Muscle layer of duodenum (tissue), 2 donors: ENCODE measurements at regions not wholly inside any gene's neighbourhood (a gene's known extent, or its start where the extent isn't known, plus 50 kb on each side); places are given as distances from the start of the nearest gene placed in this dataset.

ENCODE experiments used
- H3K27ac ChIP-seq: one replicate; pipeline ENCODE4 v1.7.0; 2013; ENCODE audit warnings: mild to moderate bottlenecking, low read length
- H3K27me3 ChIP-seq: one replicate; pipeline ENCODE4 v1.7.0; 2013; ENCODE audit warnings: low read depth, mild to moderate bottlenecking, control low read depth, low read length
- H3K36me3 ChIP-seq, 2 donors: one replicate each; pipeline ENCODE4 v1.7.0; 2013; ENCODE audit warnings: low read length in 2 of 2, control low read depth in 1 of 2, mild to moderate bottlenecking in 1 of 2; ENCODE audit not compliant: insufficient read depth in 2 of 2, control insufficient read depth in 1 of 2
- H3K4me1 ChIP-seq, 2 donors: one replicate each; pipeline ENCODE4 v1.7.0; 2013; ENCODE audit warnings: low read length in 2 of 2, mild to moderate bottlenecking in 2 of 2, control low read depth in 1 of 2, moderate library complexity in 1 of 2; ENCODE audit not compliant: insufficient read depth in 2 of 2, control insufficient read depth in 1 of 2
- H3K4me3 ChIP-seq, 2 donors: one replicate each; pipeline ENCODE4 v1.7.0; 2013; ENCODE audit warnings: low read length in 2 of 2, low read depth in 1 of 2, mild to moderate bottlenecking in 1 of 2
- H3K9me3 ChIP-seq, 2 donors: one replicate each; pipeline ENCODE4 v1.7.0; 2013; ENCODE audit warnings: low read length in 2 of 2, control low read depth in 1 of 2, mild to moderate bottlenecking in 1 of 2; ENCODE audit not compliant: control insufficient read depth in 1 of 2
- donor health status: healthy.

- H3K27ac ChIP-seq = no peak overlapping the region
- H3K36me3 ChIP-seq = no peaks in the 10 kb centered on the region
- no peaks in the 10 kb centered on the region for H3K9me3 ChIP-seq
- H3K4me1 ChIP-seq = no peaks in the 10 kb centered on the region
- H3K27me3 ChIP-seq = no peaks in the 10 kb centered on the region
- no peak overlapping the region for H3K4me3 ChIP-seq
Measured at GRCh38 chr5:179413711-179414458, 68.6 kb upstream of the ADAMTS2 start.

- H3K27me3 ChIP-seq = no peaks in the 10 kb centered on the region
- H3K4me1 ChIP-seq = no peaks in the 10 kb centered on the region
- no peaks in the 10 kb centered on the region for H3K9me3 ChIP-seq
- no peaks in the 10 kb centered on the region for H3K36me3 ChIP-seq
- no peak overlapping the region for H3K27ac ChIP-seq
- H3K4me3 ChIP-seq = no peak overlapping the region
Measured at GRCh38 chr5:179413086-179413690, 67.9 kb upstream of the ADAMTS2 start.

GRCh38 chr5:179411161-179411841 lies 66.0 kb upstream of the ADAMTS2 start:
- no peaks in the 10 kb centered on the region for H3K9me3 ChIP-seq
- H3K27ac ChIP-seq = no peak overlapping the region

GRCh38 chr5:179410291-179411160 lies 65.3 kb upstream of the ADAMTS2 start:
- Histone ChIP-seq H3K4me1 (peaks cover 0 to 16% of the 10 kb centered on the region in 2 donors), H3K9me3 (no peaks in the 10 kb centered on the region), H3K36me3 (no peaks in the 10 kb centered on the region), H3K4me3 (no peak overlapping the region), H3K27me3 (no peaks in the 10 kb centered on the region), H3K27ac (no peak overlapping the region)

More at GRCh38 chr5:179411161-179411841, 66.0 kb upstream of the ADAMTS2 start:
- Histone ChIP-seq H3K4me1 (peaks cover 0 to 13% of the 10 kb centered on the region in 2 donors), H3K36me3 (no peaks in the 10 kb centered on the region), H3K27me3 (no peaks in the 10 kb centered on the region), H3K4me3 (no peak overlapping the region)

- Histone ChIP-seq H3K36me3 (no peaks in the 10 kb centered on the region), H3K4me1 (peaks cover 0 to 16% of the 10 kb centered on the region in 2 donors), H3K4me3 (no peak overlapping the region), H3K9me3 (no peaks in the 10 kb centered on the region), H3K27me3 (no peaks in the 10 kb centered on the region), H3K27ac (no peak overlapping the region)
Measured at GRCh38 chr5:179409806-179410205, 64.5 kb upstream of the ADAMTS2 start.

- Histone ChIP-seq H3K4me3 (no peak overlapping the region), H3K27me3 (no peaks in the 10 kb centered on the region), H3K9me3 (no peaks in the 10 kb centered on the region), H3K4me1 (peaks cover 0 to 16% of the 10 kb centered on the region in 2 donors), H3K36me3 (no peaks in the 10 kb centered on the region), H3K27ac (no peak overlapping the region)
Measured at GRCh38 chr5:179408611-179409010, 63.4 kb upstream of the ADAMTS2 start.

- Histone ChIP-seq H3K36me3 (no peaks in the 10 kb centered on the region), H3K27me3 (no peaks in the 10 kb centered on the region), H3K9me3 (no peaks in the 10 kb centered on the region), H3K27ac (no peak overlapping the region), H3K4me1 (peaks cover 0 to 16% of the 10 kb centered on the region in 2 donors), H3K4me3 (no peak overlapping the region)
Measured at GRCh38 chr5:179407191-179408175, 62.2 kb upstream of the ADAMTS2 start.

- Histone ChIP-seq H3K9me3 (no peaks in the 10 kb centered on the region), H3K36me3 (no peaks in the 10 kb centered on the region), H3K27me3 (no peaks in the 10 kb centered on the region), H3K4me1 (peaks cover 0 to 16% of the 10 kb centered on the region in 2 donors), H3K27ac (no peak overlapping the region), H3K4me3 (no peak overlapping the region)
Measured at GRCh38 chr5:179406031-179406961, 61.0 kb upstream of the ADAMTS2 start.

GRCh38 chr5:179405426-179406030 lies 60.3 kb upstream of the ADAMTS2 start:
- peaks cover 0 to 5% of the 10 kb centered on the region in 2 donors for H3K9me3 ChIP-seq
- no peaks in the 10 kb centered on the region for H3K27me3 ChIP-seq
- peaks cover 0 to 16% of the 10 kb centered on the region in 2 donors for H3K4me1 ChIP-seq
- H3K27ac ChIP-seq = no peak overlapping the region
- H3K4me3 ChIP-seq = no peak overlapping the region
- no peaks in the 10 kb centered on the region for H3K36me3 ChIP-seq
